ENCODE measurements at regions not wholly inside any gene's neighbourhood (a gene's known extent, or its start where the extent isn't known, plus 50 kb on each side); places are given as distances from the start of the nearest gene placed in this dataset.

DNA sequence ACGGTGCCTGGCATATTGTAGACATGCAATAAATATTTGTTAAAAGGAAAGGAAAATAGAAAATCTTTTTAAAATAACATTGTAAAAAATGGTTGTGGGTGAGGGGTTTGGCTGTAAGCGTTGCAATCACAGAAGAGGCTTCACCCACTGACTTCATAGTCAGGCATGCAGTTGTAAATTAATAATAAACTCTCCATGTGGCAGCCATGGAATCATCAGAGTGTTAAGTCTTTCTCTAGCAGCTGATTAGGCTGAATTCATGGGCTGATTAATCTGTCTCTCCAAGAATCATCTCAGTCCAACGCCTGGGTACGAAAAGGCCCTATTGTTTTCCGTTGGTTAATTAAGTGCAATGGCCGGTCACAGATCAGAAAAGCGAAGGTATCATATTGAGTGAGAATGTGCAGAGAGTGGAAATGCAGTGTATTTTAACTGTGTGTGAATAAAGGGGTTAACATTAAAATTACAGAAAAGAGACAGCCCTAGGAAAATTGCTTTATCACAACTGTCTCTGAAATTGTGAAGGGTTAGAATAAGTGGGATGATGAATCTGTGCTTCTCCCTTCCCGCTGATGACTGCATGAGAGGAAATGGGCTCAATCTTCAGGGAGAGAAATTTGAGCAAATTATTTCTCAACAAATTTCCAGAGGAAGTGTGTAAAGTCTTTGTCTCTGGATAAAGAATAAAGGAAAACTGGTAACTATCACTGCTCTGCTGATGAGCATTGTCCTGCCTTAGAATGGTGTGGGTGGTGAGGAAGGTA is 269.0 kb downstream of the FAM76B start:
- ATAC-seq (ENCODE audit: low read depth): no peak
- H3K79me1 ChIP-seq (ENCODE audit: low read depth in 1 of 2, low read length in 2 of 2): no peaks in the 10 kb centered on the region
- H2BK15ac ChIP-seq (ENCODE audit: low read depth, low read length): no peak overlapping the region
- H3K9me3 ChIP-seq (ENCODE audit: control insufficient read depth, insufficient read depth, low read length): no peaks in the 10 kb centered on the region
- H2AFZ ChIP-seq (replicated peaks; ENCODE audit: low read length, poor library complexity): no peak overlapping the region
- H3K9me1 ChIP-seq (ENCODE audit: insufficient read depth, low read length): no peaks in the 10 kb centered on the region; the same call in 1 of the 2 replicates
- H3K36me3 ChIP-seq (ENCODE audit: control insufficient read depth, insufficient read depth, low read length): no peaks in the 10 kb centered on the region
- H3K4ac ChIP-seq (ENCODE audit: low read depth, low read length): no peak overlapping the region
- no peak overlapping the region for H2AK9ac ChIP-seq (replicated peaks; ENCODE audit: low read depth, low read length, poor library complexity)
- no peak overlapping the region for H3K4me3 ChIP-seq (ENCODE audit: insufficient read depth, low read depth, low read length)
- TF ChIP-seq RAD21 (IDR thresholded peaks at IDR 0.05; ENCODE audit: low read length) (no peak), FOS (IDR thresholded peaks at IDR 0.05; ENCODE audit: low read depth, low read length) (no peak)
- H3K27me3 ChIP-seq (ENCODE audit: control insufficient read depth, insufficient read depth, low read length): no peaks in the 10 kb centered on the region
- CTCF ChIA-PET: no interaction called here
- no peak overlapping the region for H4K5ac ChIP-seq (ENCODE audit: low read depth, low read length)
- H3K23ac ChIP-seq (ENCODE audit: low read depth, low read length): no peak overlapping the region
- dilution Hi-C loops (cut with HindIII; ENCODE audit: low sequenced_read_pairs, unreplicated experiment) (no loop called here), intact Hi-C loops (cut with micrococcal nuclease) (no loop called here), in situ Hi-C loops (cut with MboI; ENCODE audit: low sequenced_read_pairs) (no loop called here)
- H2BK20ac ChIP-seq (ENCODE audit: low read depth, low read length): no peak overlapping the region
- H3K4me1 ChIP-seq (ENCODE audit: control insufficient read depth, insufficient read depth, low read length): peaks cover 6% of the 10 kb centered on the region
- H3K9ac ChIP-seq (ENCODE audit: low read depth, low read length): no peak overlapping the region
- no peak overlapping the region for H3K27ac ChIP-seq (ENCODE audit: insufficient read depth, low read length)
- H4K8ac ChIP-seq (ENCODE audit: low read depth in 2 of 2, low read length in 2 of 2): no peak overlapping the region
- no peak overlapping the region for H4K91ac ChIP-seq (ENCODE audit: insufficient read depth, low read depth, low read length)
- H3K18ac ChIP-seq (ENCODE audit: low read depth, low read length): no peak overlapping the region
- WGBS, 2 experiments (ENCODE audit: extremely low coverage in 2 of 2, insufficient read length in 1 of 2): no CpG with 5 or more reads among the region's 8 CpGs
- no peak overlapping the region for H2BK5ac ChIP-seq (ENCODE audit: low read depth, low read length, poor library complexity, severe bottlenecking)
- no peak for DNase-seq
- no TSS peak for BruUV-seq (replicated peaks)
- POLR2A ChIA-PET (ENCODE audit: unreplicated experiment): no interaction called here
- no peak overlapping the region for H2BK120ac ChIP-seq (ENCODE audit: low read depth, low read length)
- H3K4me2 ChIP-seq (ENCODE audit: low read depth, low read length): no peak overlapping the region
- H2AK5ac ChIP-seq (ENCODE audit: low read depth, low read length): no peak overlapping the region
- H4K20me1 ChIP-seq (ENCODE audit: insufficient read depth, low read length): no peaks in the 10 kb centered on the region
- H3K56ac ChIP-seq (ENCODE audit: extremely low read depth, insufficient read depth, low read length): no peak overlapping the region
- H3K14ac ChIP-seq (replicated peaks; ENCODE audit: low read depth, low read length): no peak overlapping the region

Data from IMR-90 (cell line).